OCI-LY7 (cell line): ENCODE measurements at regions not wholly inside any gene's neighbourhood (a gene's known extent, or its start where the extent isn't known, plus 50 kb on each side); places are given as distances from the start of the nearest gene placed in this dataset.

ENCODE experiments used
- BruUV-seq: library from RNA; stranded (reverse); fragments of 400-500 nt; replicated peaks from 2 replicates; lab custom pipeline; 2021; lab: Mats Ljungman, UMichigan
- CTCF ChIA-PET: fragments of 300-600 bp; sonication (Branson Sonifier 250); formaldehyde crosslinking; loops from one replicate; lab custom pipeline; 2022; ENCODE audit warnings: antibody characterized with exemption; ENCODE audit not compliant: unreplicated experiment; lab: Charles Lee
- POLR2A ChIA-PET: fragments of 300-600 bp; sonication (Branson Sonifier 250); formaldehyde crosslinking; loops from one replicate; lab custom pipeline; 2022; ENCODE audit warnings: antibody characterized with exemption; lab: Charles Lee
- DNase-seq: peaks from one replicate; pipeline ENCODE4 v3.0.0-alpha.2; 2015; ENCODE audit warnings: low spot score
- H2AFZ ChIP-seq: fragments of 200-600 bp; sonication (generic), shearing (Covaris generic); 2 replicates; pipeline ENCODE4 v1.6.1; 2014; ENCODE audit warnings: mild to moderate bottlenecking, antibody characterized with exemption, low read length, moderate library complexity
- H3K27ac ChIP-seq: fragments of 200-600 bp; sonication (generic); 2 replicates; pipeline ENCODE4 v1.5.1; 2014; ENCODE audit warnings: mixed run types, low read depth, mild to moderate bottlenecking, moderate library complexity, low read length, inconsistent platforms; ENCODE audit not compliant: poor library complexity, severe bottlenecking
- H3K36me3 ChIP-seq: fragments of 200-600 bp; sonication (generic); 2 replicates; pipeline ENCODE4 v1.6.1; 2014; ENCODE audit warnings: mild to moderate bottlenecking, antibody characterized with exemption, low read length, moderate library complexity, mixed read lengths; ENCODE audit not compliant: insufficient read depth
- H3K4me1 ChIP-seq: fragments of 200-600 bp; sonication (generic); 2 replicates; pipeline ENCODE4 v1.5.1; 2014; ENCODE audit warnings: mild to moderate bottlenecking, low read length; ENCODE audit not compliant: insufficient read depth, poor library complexity, severe bottlenecking
- H3K4me2 ChIP-seq: fragments of 200-600 bp; sonication (generic); 2 replicates; pipeline ENCODE4 v1.6.1; 2014; ENCODE audit warnings: mild to moderate bottlenecking, low read length
- H3K4me3 ChIP-seq: fragments of 200-600 bp; sonication (generic); 2 replicates; pipeline ENCODE4 v1.5.1; 2014; ENCODE audit warnings: mild to moderate bottlenecking, low read depth, low read length; ENCODE audit not compliant: poor library complexity, severe bottlenecking
- H3K79me2 ChIP-seq: fragments of 200-600 bp; sonication (generic); 2 replicates; pipeline ENCODE4 v1.6.1; 2016; ENCODE audit warnings: low read depth, mild to moderate bottlenecking, low read length, moderate library complexity, mixed read lengths; ENCODE audit not compliant: insufficient read depth
- H3K9me2 ChIP-seq: fragments of 200-600 bp; sonication (generic); 2 replicates; pipeline ENCODE4 v1.6.1; 2016; ENCODE audit warnings: mild to moderate bottlenecking, low read length, mixed read lengths; ENCODE audit not compliant: insufficient read depth
- H3K9me3 ChIP-seq: fragments of 200-600 bp; sonication (generic); 2 replicates; pipeline ENCODE4 v1.6.1; 2014; ENCODE audit warnings: mild to moderate bottlenecking, mixed run types, low read length, mixed read lengths
- H4K20me1 ChIP-seq: fragments of 200-600 bp; sonication (generic); 2 replicates; pipeline ENCODE4 v1.6.1; 2014; ENCODE audit warnings: mild to moderate bottlenecking, antibody characterized with exemption, low read length, moderate library complexity, mixed read lengths; ENCODE audit not compliant: insufficient read depth
- CTCF ChIP-seq: fragments of 200-600 bp; sonication (generic); conservative IDR thresholded peaks from 2 replicates; pipeline ENCODE4 v1.5.1; 2014; ENCODE audit warnings: mild to moderate bottlenecking, antibody characterized with exemption, low read length, moderate library complexity, mixed read lengths
- EZH2phosphoT487 ChIP-seq: fragments of 200-600 bp; sonication (generic); IDR thresholded peaks from 2 replicates; pipeline ENCODE4 v1.6.1; 2018; ENCODE audit warnings: low read depth, borderline replicate concordance, mild to moderate bottlenecking, mixed run types, antibody characterized with exemption, low read length, moderate library complexity, mixed read lengths
- intact Hi-C: fragments of 100-400 bp; cut with micrococcal nuclease; formaldehyde crosslinking; loops from one replicate; pipeline ENCODE4 v1.10.0; 2022; ENCODE audit not compliant: unreplicated experiment

- intact Hi-C loops: no loop called here
- Histone ChIP-seq H3K4me1 (no peaks in the 10 kb centered on the region), H3K79me2 (no peaks in the 10 kb centered on the region), H3K9me3 (0 out of 2 replicates have a peak, but pooled peaks cover 6% of the 10 kb centered on the region), H3K4me3 (no peak overlapping the region), H3K36me3 (no peaks in the 10 kb centered on the region), H3K27ac (no peak overlapping the region), H3K4me2 (no peak overlapping the region), H3K9me2 (no peaks in the 10 kb centered on the region), H2AFZ (no peak overlapping the region), H4K20me1 (no peaks in the 10 kb centered on the region)
- no peak for TF ChIP-seq EZH2phosphoT487
- no peak for TF ChIP-seq CTCF
- DNase-seq: no peak
- no TSS peak for BruUV-seq
- ChIA-PET CTCF (no interaction called here), POLR2A (no interaction called here)
These were observed 154.2 kb upstream of the MAFB start for GRCh38 chr20:40843251-40843650.

- CTCF ChIA-PET: no interaction called here
- intact Hi-C loops: no loop called here
- no peaks in the 10 kb centered on the region for H4K20me1 ChIP-seq
These were observed 155.3 kb upstream of the MAFB start for GRCh38 chr20:40844332-40844731.

More at GRCh38 chr20:40844332-40844731, 155.3 kb upstream of the MAFB start:
- H3K4me2 ChIP-seq: no peak overlapping the region
- no peaks in the 10 kb centered on the region for H3K79me2 ChIP-seq
- no peaks in the 10 kb centered on the region for H3K36me3 ChIP-seq
- no peak overlapping the region for H2AFZ ChIP-seq
- no TSS peak for BruUV-seq
- H3K9me2 ChIP-seq: no peaks in the 10 kb centered on the region
- TF ChIP-seq EZH2phosphoT487 (no peak), CTCF (no peak)
- no peaks in the 10 kb centered on the region for H3K4me1 ChIP-seq
- H3K4me3 ChIP-seq: no peak overlapping the region
- H3K27ac ChIP-seq: no peak overlapping the region
- POLR2A ChIA-PET: no interaction called here
- H3K9me3 ChIP-seq: 0 out of 2 replicates have a peak, but pooled peaks cover 6% of the 10 kb centered on the region
- DNase-seq: no peak
